Vagina (tissue), 2 donors: ENCODE measurements at regions not wholly inside any gene's neighbourhood (a gene's known extent, or its start where the extent isn't known, plus 50 kb on each side); places are given as distances from the start of the nearest gene placed in this dataset.

ENCODE experiments used
- DNase-seq, 2 donors: peaks; one replicate each; pipeline ENCODE4 v3.0.0-alpha.2; 2017; ENCODE audit errors: extremely low spot score in 2 of 2
- H3K27ac ChIP-seq: fragments of 200-600 bp; sonication (generic); one replicate; pipeline ENCODE4 v1.5.1; 2019
- H3K27me3 ChIP-seq: fragments of 200-600 bp; sonication (generic); one replicate; pipeline ENCODE4 v1.5.1; 2019
- H3K36me3 ChIP-seq, 2 donors: fragments of 200-600 bp; sonication (generic); one replicate each; pipeline ENCODE4 v1.5.1; 2017 to 2019
- H3K4me1 ChIP-seq: fragments of 200-600 bp; sonication (generic); one replicate; pipeline ENCODE4 v1.5.1; 2019
- H3K4me3 ChIP-seq, 2 donors: fragments of 200-600 bp; sonication (generic); 1 replicate in 1 of 2; 2 replicates in 1 of 2; pipeline ENCODE4 v1.5.1; 2016 to 2019
- H3K9me3 ChIP-seq: fragments of 200-600 bp; sonication (generic); one replicate; pipeline ENCODE4 v1.5.1; 2019
- POLR2A ChIP-seq, 2 donors: fragments of 450-650 bp; IDR thresholded peaks; one replicate each; pipeline ENCODE4 v1.6.1; 2017; ENCODE audit warnings: antibody characterized with exemption in 2 of 2, mild to moderate bottlenecking in 2 of 2, moderate library complexity in 2 of 2
- POLR2AphosphoS5 ChIP-seq, 2 donors: sonication (generic); formaldehyde crosslinking; IDR thresholded peaks; one replicate each; pipeline ENCODE4 v1.9.0; 2017; ENCODE audit warnings: antibody characterized with exemption in 2 of 2, mild to moderate bottlenecking in 2 of 2, low read depth in 1 of 2; ENCODE audit not compliant: insufficient read depth in 1 of 2
- intact Hi-C: fragments of 100-400 bp; cut with DNase I; formaldehyde crosslinking; loops from one replicate; pipeline ENCODE4 v1.15.1; 2023
- TF ChIP-seq, protein P1 (sequence below), 3 experiments: fragments of 450-650 bp in 2 of 3; fragments of 200-600 bp in 1 of 3; sonication (generic) in 1 of 3; IDR thresholded peaks; one replicate each; pipeline ENCODE4 v1.5.1; 2017 to 2019; ENCODE audit warnings: antibody characterized with exemption in 3 of 3, mild to moderate bottlenecking in 2 of 3, moderate library complexity in 2 of 3

DNA sequence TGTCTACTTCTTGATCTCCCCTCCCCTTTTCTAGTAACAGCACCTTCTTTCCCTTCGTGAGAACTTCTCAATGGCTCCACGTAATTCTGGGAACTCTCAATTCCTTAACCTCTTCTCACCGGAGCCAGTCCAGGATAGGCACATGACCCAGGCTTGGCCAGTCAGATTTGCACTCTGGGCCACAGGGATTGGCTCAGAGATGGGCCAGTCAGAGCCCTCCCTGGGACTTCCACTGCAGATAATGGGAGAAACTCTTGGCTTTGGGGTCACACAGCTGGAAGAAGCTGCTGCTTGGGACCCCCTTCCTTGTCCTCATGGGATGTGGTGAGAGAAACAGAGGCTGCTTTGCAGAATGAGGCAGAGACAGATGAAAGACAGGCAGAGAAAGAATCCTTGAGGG, 302.3 kb downstream of the PTPRU start:
- intact Hi-C loops, result no loop called here
- H3K4me3 ChIP-seq, result no peak overlapping the region
- H3K27ac ChIP-seq, result no peak overlapping the region
- DNase-seq, result no peak
- H3K9me3 ChIP-seq, result no peaks in the 10 kb centered on the region
- no peaks in the 10 kb centered on the region for H3K4me1 ChIP-seq
- H3K36me3 ChIP-seq, result no peaks in the 10 kb centered on the region
- TF ChIP-seq POLR2AphosphoS5 (IDR thresholded peaks at IDR 0.05; ENCODE audit: insufficient read depth in 1 of 2, low read depth in 1 of 2) (no peak), POLR2A (IDR thresholded peaks at IDR 0.05) (no peak)
- TF ChIP-seq, protein P1, sequence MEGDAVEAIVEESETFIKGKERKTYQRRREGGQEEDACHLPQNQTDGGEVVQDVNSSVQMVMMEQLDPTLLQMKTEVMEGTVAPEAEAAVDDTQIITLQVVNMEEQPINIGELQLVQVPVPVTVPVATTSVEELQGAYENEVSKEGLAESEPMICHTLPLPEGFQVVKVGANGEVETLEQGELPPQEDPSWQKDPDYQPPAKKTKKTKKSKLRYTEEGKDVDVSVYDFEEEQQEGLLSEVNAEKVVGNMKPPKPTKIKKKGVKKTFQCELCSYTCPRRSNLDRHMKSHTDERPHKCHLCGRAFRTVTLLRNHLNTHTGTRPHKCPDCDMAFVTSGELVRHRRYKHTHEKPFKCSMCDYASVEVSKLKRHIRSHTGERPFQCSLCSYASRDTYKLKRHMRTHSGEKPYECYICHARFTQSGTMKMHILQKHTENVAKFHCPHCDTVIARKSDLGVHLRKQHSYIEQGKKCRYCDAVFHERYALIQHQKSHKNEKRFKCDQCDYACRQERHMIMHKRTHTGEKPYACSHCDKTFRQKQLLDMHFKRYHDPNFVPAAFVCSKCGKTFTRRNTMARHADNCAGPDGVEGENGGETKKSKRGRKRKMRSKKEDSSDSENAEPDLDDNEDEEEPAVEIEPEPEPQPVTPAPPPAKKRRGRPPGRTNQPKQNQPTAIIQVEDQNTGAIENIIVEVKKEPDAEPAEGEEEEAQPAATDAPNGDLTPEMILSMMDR (IDR thresholded peaks at IDR 0.05), result no peak
- no peaks in the 10 kb centered on the region for H3K27me3 ChIP-seq

GRCh38 chr1:29532751-29533150, 296.4 kb downstream of the PTPRU start:
- no peak overlapping the region for H3K27ac ChIP-seq
- no peaks in the 10 kb centered on the region for H3K27me3 ChIP-seq
- DNase-seq, result no peak
- no peaks in the 10 kb centered on the region for H3K36me3 ChIP-seq
- TF ChIP-seq POLR2AphosphoS5 (IDR thresholded peaks at IDR 0.05; ENCODE audit: insufficient read depth in 1 of 2, low read depth in 1 of 2) (no peak), POLR2A (IDR thresholded peaks at IDR 0.05) (no peak)
- TF ChIP-seq, protein P1 (IDR thresholded peaks at IDR 0.05), result no peak
- H3K9me3 ChIP-seq, result no peaks in the 10 kb centered on the region
- intact Hi-C loops, result no loop called here
- H3K4me1 ChIP-seq, result no peaks in the 10 kb centered on the region
- H3K4me3 ChIP-seq, result no peak overlapping the region

GRCh38 chr1:29532285-29532684, 296.0 kb downstream of the PTPRU start:
- peak; percentile 27 to 90 for DNase-seq
- intact Hi-C loops, result no loop called here
- no peak overlapping the region for H3K4me3 ChIP-seq

GRCh38 chr1:29531596-29531995, 295.3 kb downstream of the PTPRU start:
- intact Hi-C loops, result no loop called here
- TF ChIP-seq POLR2A (IDR thresholded peaks at IDR 0.05) (no peak), POLR2AphosphoS5 (IDR thresholded peaks at IDR 0.05; ENCODE audit: insufficient read depth in 1 of 2, low read depth in 1 of 2) (no peak)
- TF ChIP-seq, protein P1 (IDR thresholded peaks at IDR 0.05), result no peak
- Histone ChIP-seq H3K27ac (no peak overlapping the region), H3K9me3 (no peaks in the 10 kb centered on the region), H3K27me3 (no peaks in the 10 kb centered on the region), H3K36me3 (no peaks in the 10 kb centered on the region), H3K4me3 (no peak overlapping the region), H3K4me1 (no peaks in the 10 kb centered on the region)
- DNase-seq, result no peak

More at GRCh38 chr1:29532285-29532684, 296.0 kb downstream of the PTPRU start:
- TF ChIP-seq POLR2A (IDR thresholded peaks at IDR 0.05) (no peak), POLR2AphosphoS5 (IDR thresholded peaks at IDR 0.05; ENCODE audit: insufficient read depth in 1 of 2, low read depth in 1 of 2) (no peak)
- TF ChIP-seq, protein P1 (IDR thresholded peaks at IDR 0.05), result no peak
- Histone ChIP-seq H3K4me1 (no peaks in the 10 kb centered on the region), H3K36me3 (no peaks in the 10 kb centered on the region), H3K27me3 (no peaks in the 10 kb centered on the region), H3K9me3 (no peaks in the 10 kb centered on the region), H3K27ac (no peak overlapping the region)

DNA sequence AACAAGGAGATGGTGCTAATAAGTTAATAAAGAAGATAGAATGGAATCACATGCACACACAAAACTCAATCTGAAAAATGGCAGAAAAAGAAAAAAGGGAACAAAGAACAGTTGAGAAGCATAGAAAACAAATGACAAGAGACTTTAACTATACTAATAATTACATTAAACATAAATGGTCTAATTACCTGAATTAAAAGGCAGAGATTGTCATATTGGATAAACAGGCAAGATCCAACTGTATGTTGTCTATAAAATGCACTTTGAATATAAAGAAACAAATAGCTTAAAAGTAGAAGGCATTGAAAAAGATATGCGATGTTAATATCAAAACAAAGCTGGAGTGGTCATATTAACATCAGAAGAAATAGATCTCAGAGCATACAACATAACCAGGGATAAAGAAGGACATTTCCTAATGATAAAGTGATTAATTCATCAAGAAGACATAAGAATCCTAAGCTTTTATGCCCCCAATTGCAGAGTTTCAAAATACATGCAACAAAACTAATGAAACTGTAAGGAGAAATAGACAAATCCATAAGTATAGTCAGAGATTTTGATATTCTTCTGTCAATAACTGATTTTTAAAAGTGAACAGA, 293.5 kb downstream of the PTPRU start:
- H3K4me1 ChIP-seq, result no peaks in the 10 kb centered on the region
- H3K27me3 ChIP-seq, result no peaks in the 10 kb centered on the region
- TF ChIP-seq POLR2A (IDR thresholded peaks at IDR 0.05), result no peak
- TF ChIP-seq, protein P1 (IDR thresholded peaks at IDR 0.05), result no peak
- no peak for TF ChIP-seq POLR2AphosphoS5 (IDR thresholded peaks at IDR 0.05; ENCODE audit: insufficient read depth in 1 of 2, low read depth in 1 of 2)
- H3K27ac ChIP-seq, result no peak overlapping the region
- intact Hi-C loops, result no loop called here
- no peak overlapping the region for H3K4me3 ChIP-seq
- H3K36me3 ChIP-seq, result no peaks in the 10 kb centered on the region
- H3K9me3 ChIP-seq, result no peaks in the 10 kb centered on the region
- DNase-seq, result no peak
